ENCODE measurements at regions not wholly inside any gene's neighbourhood (a gene's known extent, or its start where the extent isn't known, plus 50 kb on each side); places are given as distances from the start of the nearest gene placed in this dataset.
"Not testable (repeated sequence)": the region's sequence is repeated elsewhere in the genome, so short reads cannot be mapped to it uniquely, and the experiment has no call there.

GRCh38 chr7:109635374-109635773 is 1065.7 kb downstream of the DNAJB9 start:
- H3K4me3 ChIP-seq (ENCODE audit: low read depth, low read length): no peak overlapping the region
- TF ChIP-seq, protein P1, sequence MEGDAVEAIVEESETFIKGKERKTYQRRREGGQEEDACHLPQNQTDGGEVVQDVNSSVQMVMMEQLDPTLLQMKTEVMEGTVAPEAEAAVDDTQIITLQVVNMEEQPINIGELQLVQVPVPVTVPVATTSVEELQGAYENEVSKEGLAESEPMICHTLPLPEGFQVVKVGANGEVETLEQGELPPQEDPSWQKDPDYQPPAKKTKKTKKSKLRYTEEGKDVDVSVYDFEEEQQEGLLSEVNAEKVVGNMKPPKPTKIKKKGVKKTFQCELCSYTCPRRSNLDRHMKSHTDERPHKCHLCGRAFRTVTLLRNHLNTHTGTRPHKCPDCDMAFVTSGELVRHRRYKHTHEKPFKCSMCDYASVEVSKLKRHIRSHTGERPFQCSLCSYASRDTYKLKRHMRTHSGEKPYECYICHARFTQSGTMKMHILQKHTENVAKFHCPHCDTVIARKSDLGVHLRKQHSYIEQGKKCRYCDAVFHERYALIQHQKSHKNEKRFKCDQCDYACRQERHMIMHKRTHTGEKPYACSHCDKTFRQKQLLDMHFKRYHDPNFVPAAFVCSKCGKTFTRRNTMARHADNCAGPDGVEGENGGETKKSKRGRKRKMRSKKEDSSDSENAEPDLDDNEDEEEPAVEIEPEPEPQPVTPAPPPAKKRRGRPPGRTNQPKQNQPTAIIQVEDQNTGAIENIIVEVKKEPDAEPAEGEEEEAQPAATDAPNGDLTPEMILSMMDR (conservative IDR thresholded peaks at IDR 0.05; ENCODE audit: low read depth, low read length): no peak
- DNase-seq (ENCODE audit: low read depth): no peak

DNA sequence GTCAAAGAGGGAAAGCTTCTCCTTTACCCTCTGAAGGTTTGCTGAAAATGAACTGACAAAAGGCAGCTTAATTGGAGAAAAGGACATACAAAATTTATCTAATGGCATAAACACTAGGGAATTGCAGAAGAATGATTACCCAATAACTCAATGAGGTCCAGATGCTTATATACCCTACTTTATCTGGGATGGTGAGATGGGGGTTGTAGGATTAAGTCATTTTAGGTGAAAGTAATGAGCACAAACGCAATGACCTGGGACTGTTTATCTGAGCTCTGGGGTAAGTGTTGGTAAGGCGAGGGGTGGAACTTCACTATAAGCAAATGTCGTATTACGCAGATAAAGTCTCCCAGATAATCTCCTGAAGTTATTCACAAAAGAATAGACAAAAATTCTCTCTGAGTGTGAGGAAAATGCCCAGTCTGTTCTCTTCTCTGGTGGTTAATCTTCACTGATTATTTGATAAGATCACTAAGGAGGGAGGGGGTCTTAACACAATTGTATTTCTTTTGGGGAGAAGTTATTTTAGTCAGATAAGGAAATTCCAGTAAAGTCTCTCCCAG is 1067.8 kb downstream of the DNAJB9 start:
- H3K4me3 ChIP-seq (ENCODE audit: low read depth, low read length): no peak overlapping the region
- TF ChIP-seq, protein P1 (conservative IDR thresholded peaks at IDR 0.05; ENCODE audit: low read depth, low read length): no peak
- DNase-seq (ENCODE audit: low read depth): no peak

DNA sequence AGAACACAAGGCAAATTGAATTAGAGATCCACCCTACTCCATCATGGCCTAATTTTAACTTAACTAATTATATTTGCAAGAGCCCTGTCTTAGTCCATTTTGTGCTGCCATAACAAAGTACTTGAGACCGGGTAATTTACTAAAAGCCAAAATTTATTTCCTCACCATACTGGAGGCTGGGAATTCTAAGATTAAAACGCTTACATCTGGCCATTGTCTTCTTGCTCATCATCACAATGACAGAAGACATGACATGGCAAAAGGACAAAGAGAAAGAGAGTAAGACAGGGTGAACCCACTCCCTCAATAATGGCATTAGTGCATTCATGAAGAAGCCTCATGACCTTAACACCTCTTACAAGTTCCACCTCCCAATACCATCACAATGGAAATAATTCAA is 1068.6 kb downstream of the DNAJB9 start:
- DNase-seq (ENCODE audit: low read depth): no peak
- TF ChIP-seq, protein P1 (conservative IDR thresholded peaks at IDR 0.05; ENCODE audit: low read depth, low read length): no peak
- no peak overlapping the region for H3K4me3 ChIP-seq (ENCODE audit: low read depth, low read length)

DNA sequence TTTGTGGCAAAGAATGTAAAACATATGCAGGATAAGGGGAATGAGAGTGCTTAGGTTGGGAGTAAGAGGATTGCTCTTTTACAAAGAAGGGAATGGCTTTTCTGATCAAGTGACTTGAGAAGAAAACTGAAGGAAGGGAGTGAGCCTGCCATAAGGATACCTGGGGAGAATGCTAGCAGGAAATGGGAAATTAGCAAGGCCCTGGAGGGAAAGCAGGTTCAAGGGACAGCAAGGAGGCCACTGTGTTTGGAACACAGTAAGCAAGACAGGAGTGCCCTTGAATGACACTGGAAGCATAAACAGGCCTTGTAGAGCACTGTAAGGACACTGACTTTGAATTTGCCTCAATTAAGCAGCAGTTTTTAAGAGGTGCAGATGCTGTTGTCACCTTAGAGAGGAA is 1069.9 kb downstream of the DNAJB9 start:
- no peak overlapping the region for H3K4me3 ChIP-seq (ENCODE audit: low read depth, low read length)

DNA sequence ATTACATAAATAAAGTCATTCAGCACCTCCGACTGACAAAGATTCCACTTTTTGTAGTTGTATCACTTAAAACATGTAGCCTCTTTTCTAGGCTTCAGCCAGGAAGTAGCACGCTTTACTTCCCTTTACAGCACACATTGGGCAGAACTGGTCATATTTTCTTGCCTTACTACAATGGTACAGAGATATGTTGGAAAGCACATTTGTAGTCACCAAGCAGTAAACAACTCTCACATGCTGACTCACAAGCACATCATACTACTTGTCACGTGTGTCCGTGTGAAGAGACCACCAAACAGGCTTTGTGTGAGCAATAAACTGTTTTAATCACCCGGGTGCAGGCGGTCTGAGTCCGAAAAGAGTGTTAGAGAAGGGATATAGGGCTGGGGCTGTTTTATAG is 1071.8 kb downstream of the DNAJB9 start:
- no peak for DNase-seq (ENCODE audit: low read depth)
- no peak overlapping the region for H3K4me3 ChIP-seq (ENCODE audit: low read depth, low read length)
- TF ChIP-seq, protein P1 (conservative IDR thresholded peaks at IDR 0.05; ENCODE audit: low read depth, low read length): no peak

More for the DNA sequence above, 1069.9 kb downstream of the DNAJB9 start:
- DNase-seq (ENCODE audit: low read depth): no peak
- TF ChIP-seq, protein P1 (conservative IDR thresholded peaks at IDR 0.05; ENCODE audit: low read depth, low read length): no peak

DNA sequence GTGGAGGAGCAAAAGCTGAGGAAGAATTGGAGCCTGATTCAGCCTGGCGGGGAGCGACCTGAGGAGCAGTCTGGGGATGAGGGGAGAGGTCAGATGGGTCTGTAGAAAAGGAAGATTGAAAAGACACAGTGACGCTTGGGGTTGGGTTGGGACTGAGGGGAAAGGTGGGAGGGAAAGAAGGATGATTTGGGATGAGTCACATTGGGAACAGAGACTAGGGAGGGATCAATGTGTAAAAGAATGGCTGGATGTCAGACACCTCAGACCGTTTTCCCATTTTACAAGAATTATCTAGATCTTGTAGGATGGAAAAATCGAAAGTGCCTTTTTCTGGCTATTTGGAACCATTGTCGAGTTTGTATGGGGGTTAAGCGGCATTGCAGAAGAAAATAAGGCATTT is 1076.5 kb downstream of the DNAJB9 start:
- no peak for DNase-seq (ENCODE audit: low read depth)
- H3K4me3 ChIP-seq (ENCODE audit: low read depth, low read length): no peak overlapping the region
- TF ChIP-seq, protein P1 (conservative IDR thresholded peaks at IDR 0.05; ENCODE audit: low read depth, low read length): no peak

DNA sequence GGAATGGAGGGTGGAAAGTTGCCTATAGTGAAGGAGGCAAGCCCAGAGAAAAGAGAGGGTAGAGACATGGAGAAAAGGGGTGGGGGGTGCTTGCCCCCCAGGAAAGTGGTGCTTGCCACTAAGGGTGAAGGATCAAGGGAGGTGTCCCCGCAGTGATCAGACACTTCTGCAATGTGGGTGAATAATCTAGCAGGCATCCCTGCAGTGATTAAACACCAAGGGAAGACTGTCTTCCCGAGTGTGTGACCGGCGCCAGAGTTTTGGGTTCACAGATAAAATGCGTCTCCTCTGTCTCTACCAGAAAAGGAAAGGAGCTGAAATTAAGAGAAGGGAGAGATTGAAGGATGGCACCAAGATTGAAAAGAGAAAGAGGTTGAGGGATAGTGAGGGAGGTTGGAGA is 1076.9 kb downstream of the DNAJB9 start:
- not testable (repeated sequence) for H3K4me3 ChIP-seq (ENCODE audit: low read depth, low read length); DNase-seq (ENCODE audit: low read depth)

DNA sequence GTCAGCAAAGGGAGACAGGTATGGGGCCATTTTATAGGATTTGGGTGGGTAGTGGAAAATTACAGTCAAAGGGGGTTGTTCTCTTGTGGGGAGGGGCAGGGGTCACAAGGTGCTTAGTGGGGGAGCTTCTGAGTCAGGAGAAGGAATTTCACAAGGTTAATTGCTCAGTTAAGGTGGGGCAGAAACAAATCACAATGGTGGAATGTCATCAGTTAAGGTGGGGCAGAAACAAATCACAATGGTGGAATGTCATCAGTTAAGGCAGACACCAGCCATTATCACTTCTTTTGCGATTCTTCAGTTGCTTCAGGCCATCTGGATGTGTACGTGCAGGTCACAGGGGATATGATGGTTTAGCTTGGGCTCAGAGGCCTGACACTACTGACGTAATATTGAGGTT is 1077.6 kb downstream of the DNAJB9 start:
- DNase-seq (ENCODE audit: low read depth); H3K4me3 ChIP-seq (ENCODE audit: low read depth, low read length): not testable (repeated sequence)
